ENCODE measurements at regions not wholly inside any gene's neighbourhood (a gene's known extent, or its start where the extent isn't known, plus 50 kb on each side); places are given as distances from the start of the nearest gene placed in this dataset.

DNA sequence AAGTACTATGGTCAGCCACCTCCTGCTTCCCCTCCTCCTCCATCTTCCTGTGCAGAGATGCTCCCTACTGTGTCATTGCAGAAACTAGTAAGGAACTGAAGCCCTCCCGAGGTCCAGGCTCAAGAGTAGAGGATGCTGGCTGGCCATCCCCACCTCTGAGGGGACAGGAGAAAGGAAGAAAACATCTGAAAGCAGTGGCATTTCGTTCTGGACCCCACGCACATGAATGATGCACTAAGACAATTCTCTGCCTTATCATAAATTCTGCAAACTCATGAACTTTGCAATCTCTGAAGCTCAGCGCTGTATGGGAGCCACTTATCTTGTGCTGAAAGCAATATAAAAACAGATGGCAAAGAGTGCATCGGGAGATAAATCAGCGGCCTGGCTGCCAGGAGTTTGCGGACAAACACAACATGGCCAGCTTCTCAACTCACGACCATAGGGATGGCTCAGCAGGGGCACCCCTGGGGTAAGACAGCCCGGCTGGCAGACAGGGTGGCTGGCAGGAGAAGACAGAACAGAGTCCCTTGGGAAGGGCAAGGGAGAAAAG is 306.4 kb downstream of the NXPE2 start:
- H3K4me1 ChIP-seq: no peaks in the 10 kb centered on the region
- 84 to 85% methylated on average over 9 of the region's 9 CpGs for WGBS, 2 donors
- no peak overlapping the region for H3K4me3 ChIP-seq
- no peak for DNase-seq
- intact Hi-C loops (cut with DNase I): no loop called here
- H3K27ac ChIP-seq: no peak overlapping the region
- no peaks in the 10 kb centered on the region for H3K9me3 ChIP-seq
- TF ChIP-seq POLR2A (IDR thresholded peaks at IDR 0.05) (no peak), EP300 (IDR thresholded peaks at IDR 0.05) (no peak), POLR2AphosphoS5 (IDR thresholded peaks at IDR 0.05) (no peak)
- TF ChIP-seq, protein P1, sequence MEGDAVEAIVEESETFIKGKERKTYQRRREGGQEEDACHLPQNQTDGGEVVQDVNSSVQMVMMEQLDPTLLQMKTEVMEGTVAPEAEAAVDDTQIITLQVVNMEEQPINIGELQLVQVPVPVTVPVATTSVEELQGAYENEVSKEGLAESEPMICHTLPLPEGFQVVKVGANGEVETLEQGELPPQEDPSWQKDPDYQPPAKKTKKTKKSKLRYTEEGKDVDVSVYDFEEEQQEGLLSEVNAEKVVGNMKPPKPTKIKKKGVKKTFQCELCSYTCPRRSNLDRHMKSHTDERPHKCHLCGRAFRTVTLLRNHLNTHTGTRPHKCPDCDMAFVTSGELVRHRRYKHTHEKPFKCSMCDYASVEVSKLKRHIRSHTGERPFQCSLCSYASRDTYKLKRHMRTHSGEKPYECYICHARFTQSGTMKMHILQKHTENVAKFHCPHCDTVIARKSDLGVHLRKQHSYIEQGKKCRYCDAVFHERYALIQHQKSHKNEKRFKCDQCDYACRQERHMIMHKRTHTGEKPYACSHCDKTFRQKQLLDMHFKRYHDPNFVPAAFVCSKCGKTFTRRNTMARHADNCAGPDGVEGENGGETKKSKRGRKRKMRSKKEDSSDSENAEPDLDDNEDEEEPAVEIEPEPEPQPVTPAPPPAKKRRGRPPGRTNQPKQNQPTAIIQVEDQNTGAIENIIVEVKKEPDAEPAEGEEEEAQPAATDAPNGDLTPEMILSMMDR (IDR thresholded peaks at IDR 0.05): no peak
- no peaks in the 10 kb centered on the region for H3K36me3 ChIP-seq
- no peaks in the 10 kb centered on the region for H3K27me3 ChIP-seq

GRCh38 chr11:114986365-114986764 is 308.0 kb downstream of the NXPE2 start:
- no peaks in the 10 kb centered on the region for H3K9me3 ChIP-seq
- intact Hi-C loops (cut with DNase I): no loop called here
- TF ChIP-seq POLR2A (IDR thresholded peaks at IDR 0.05): no peak
- TF ChIP-seq, protein P1 (IDR thresholded peaks at IDR 0.05): no peak
- no peak for TF ChIP-seq EP300 (IDR thresholded peaks at IDR 0.05)
- no peak for TF ChIP-seq POLR2AphosphoS5 (IDR thresholded peaks at IDR 0.05)
- H3K4me3 ChIP-seq: no peak overlapping the region
- WGBS, 2 donors: 80 to 89% methylated on average over 6 of the region's 6 CpGs
- H3K4me1 ChIP-seq: no peaks in the 10 kb centered on the region
- H3K27me3 ChIP-seq: no peaks in the 10 kb centered on the region
- H3K36me3 ChIP-seq: no peaks in the 10 kb centered on the region
- DNase-seq: no peak
- no peak overlapping the region for H3K27ac ChIP-seq

DNA sequence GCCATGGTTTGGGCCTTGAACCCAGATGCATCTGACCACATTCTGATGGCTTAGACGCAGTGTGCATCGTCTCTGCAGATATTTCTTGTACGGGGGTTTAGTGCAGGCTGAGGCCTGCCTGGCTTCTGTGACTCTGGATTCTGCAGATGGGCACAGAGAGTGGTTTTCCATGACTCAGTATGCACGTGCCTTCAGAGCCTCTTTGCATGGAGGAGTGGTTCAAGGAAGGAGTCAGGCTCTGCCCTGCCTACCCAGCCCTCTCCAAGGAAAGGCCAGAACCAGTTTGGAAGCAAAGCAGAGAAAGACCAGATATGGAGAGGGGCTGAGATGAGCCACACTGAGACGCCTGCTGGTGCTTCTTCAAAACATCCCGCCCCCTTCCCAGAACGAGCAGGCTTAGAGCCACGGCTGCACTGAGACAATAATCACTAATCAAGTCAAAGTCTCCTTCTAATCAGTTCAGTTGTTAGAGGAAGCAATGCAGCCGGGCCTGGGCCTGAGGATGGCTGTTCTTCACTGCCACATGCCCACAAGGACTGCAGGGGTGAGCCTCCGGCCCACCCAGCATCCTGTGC is 308.9 kb downstream of the NXPE2 start:
- WGBS, 2 donors: 66 to 75% methylated on average over 10 of the region's 10 CpGs
- Histone ChIP-seq H3K4me1 (no peaks in the 10 kb centered on the region), H3K4me3 (no peak overlapping the region), H3K36me3 (no peaks in the 10 kb centered on the region), H3K9me3 (no peaks in the 10 kb centered on the region), H3K27me3 (no peaks in the 10 kb centered on the region), H3K27ac (peak overlapping the region in 1 of 4 donors; percentile 18)
- intact Hi-C loops (cut with DNase I): no loop called here
- TF ChIP-seq POLR2A (IDR thresholded peaks at IDR 0.05): no peak
- no peak for TF ChIP-seq POLR2AphosphoS5 (IDR thresholded peaks at IDR 0.05)
- TF ChIP-seq EP300 (IDR thresholded peaks at IDR 0.05): no peak
- TF ChIP-seq, protein P1 (IDR thresholded peaks at IDR 0.05): no peak
- DNase-seq: no peak

GRCh38 chr11:114988644-114989043 is 310.3 kb downstream of the NXPE2 start:
- no peaks in the 10 kb centered on the region for H3K9me3 ChIP-seq
- H3K27me3 ChIP-seq: no peaks in the 10 kb centered on the region
- H3K4me3 ChIP-seq: no peak overlapping the region
- TF ChIP-seq POLR2AphosphoS5 (IDR thresholded peaks at IDR 0.05) (no peak), POLR2A (IDR thresholded peaks at IDR 0.05) (no peak), EP300 (IDR thresholded peaks at IDR 0.05) (no peak)
- TF ChIP-seq, protein P1 (IDR thresholded peaks at IDR 0.05): no peak
- H3K27ac ChIP-seq: no peak overlapping the region
- no peaks in the 10 kb centered on the region for H3K36me3 ChIP-seq
- no peaks in the 10 kb centered on the region for H3K4me1 ChIP-seq
- 86 to 92% methylated on average over 14 of the region's 14 CpGs for WGBS, 2 donors
- intact Hi-C loops (cut with DNase I): no loop called here
- no peak for DNase-seq

DNA sequence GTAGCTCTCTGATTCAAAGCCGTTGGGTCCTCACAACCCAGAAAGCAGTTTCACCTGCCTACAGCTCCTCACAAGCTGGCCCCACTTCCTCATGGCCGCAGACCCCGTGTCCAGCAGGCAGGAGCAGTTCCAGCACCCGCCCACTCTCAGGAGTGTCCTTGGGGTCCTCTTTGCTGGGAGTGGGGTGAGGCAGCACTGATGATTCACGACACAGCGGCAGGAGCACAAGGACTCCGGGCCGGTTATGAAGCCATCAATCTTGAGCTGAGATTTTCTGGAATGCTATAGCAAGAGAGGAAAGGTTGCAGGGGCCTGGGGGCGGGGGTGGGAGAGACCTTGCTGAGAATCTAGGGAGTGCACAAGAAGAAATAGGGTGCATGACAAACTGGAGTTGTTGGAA is 311.2 kb downstream of the NXPE2 start:
- Histone ChIP-seq H3K9me3 (no peaks in the 10 kb centered on the region), H3K27me3 (no peaks in the 10 kb centered on the region), H3K4me1 (no peaks in the 10 kb centered on the region), H3K27ac (no peak overlapping the region), H3K36me3 (no peaks in the 10 kb centered on the region), H3K4me3 (no peak overlapping the region)
- WGBS, 2 donors: 65 to 70% methylated on average over 9 of the region's 9 CpGs
- DNase-seq: no peak
- intact Hi-C loops (cut with DNase I): no loop called here
- TF ChIP-seq EP300 (IDR thresholded peaks at IDR 0.05) (no peak), POLR2AphosphoS5 (IDR thresholded peaks at IDR 0.05) (no peak), POLR2A (IDR thresholded peaks at IDR 0.05) (no peak)
- TF ChIP-seq, protein P1 (IDR thresholded peaks at IDR 0.05): no peak
